H9 (cell line): ENCODE measurements at regions not wholly inside any gene's neighbourhood (a gene's known extent, or its start where the extent isn't known, plus 50 kb on each side); places are given as distances from the start of the nearest gene placed in this dataset.

ENCODE experiments used
- DNase-seq: peaks from one replicate; pipeline ENCODE4 v3.0.0-alpha.2; 2017
- H2AFZ ChIP-seq: one replicate; pipeline ENCODE4 v1.6.1; 2013; ENCODE audit warnings: mild to moderate bottlenecking, low read length, control low read depth, moderate library complexity
- H2AK5ac ChIP-seq: 2 replicates; pipeline ENCODE4 v1.6.1; 2013; ENCODE audit warnings: low read length, control low read depth, mixed read lengths; ENCODE audit not compliant: insufficient read length
- H2BK120ac ChIP-seq: one replicate; pipeline ENCODE4 v1.6.1; 2013; ENCODE audit warnings: low read depth, mild to moderate bottlenecking, low read length, control low read depth, inconsistent platforms; ENCODE audit not compliant: poor library complexity, severe bottlenecking
- H2BK12ac ChIP-seq: 2 replicates; pipeline ENCODE4 v1.6.1; 2013; ENCODE audit warnings: low read length, control low read depth, mixed read lengths, low read depth; ENCODE audit not compliant: insufficient read length
- H2BK15ac ChIP-seq: 2 replicates; pipeline ENCODE4 v1.6.1; 2013; ENCODE audit warnings: low read depth, low read length, control low read depth
- H2BK20ac ChIP-seq: one replicate; pipeline ENCODE4 v1.6.1; 2013; ENCODE audit warnings: low read depth, mild to moderate bottlenecking, low read length, control low read depth, inconsistent platforms; ENCODE audit not compliant: poor library complexity, severe bottlenecking
- H2BK5ac ChIP-seq: 2 replicates; pipeline ENCODE4 v1.6.1; 2013; ENCODE audit warnings: low read length, control low read depth, mixed read lengths; ENCODE audit not compliant: insufficient read length
- H3K14ac ChIP-seq: 2 replicates; pipeline ENCODE4 v1.6.1; 2013; ENCODE audit warnings: low read length, control low read depth; ENCODE audit not compliant: insufficient read depth
- H3K18ac ChIP-seq: 2 replicates; pipeline ENCODE4 v1.6.1; 2013; ENCODE audit warnings: low read depth, mild to moderate bottlenecking, mixed read lengths, low read length, control low read depth; ENCODE audit not compliant: insufficient read length
- H3K23ac ChIP-seq: 2 replicates; pipeline ENCODE4 v1.6.1; 2013; ENCODE audit warnings: low read length, control low read depth, mixed read lengths, low read depth; ENCODE audit not compliant: insufficient read length
- H3K23me2 ChIP-seq: 2 replicates; pipeline ENCODE4 v1.6.1; 2013; ENCODE audit warnings: low read depth, mild to moderate bottlenecking, mixed read lengths, low read length, control low read depth; ENCODE audit not compliant: insufficient read length, poor library complexity, severe bottlenecking
- H3K27ac ChIP-seq: 2 replicates; pipeline ENCODE4 v1.5.1; 2013; ENCODE audit warnings: low read length, control low read depth, mixed read lengths, low read depth; ENCODE audit not compliant: insufficient read length
- H3K27me3 ChIP-seq: 2 replicates; pipeline ENCODE4 v1.6.1; 2013; ENCODE audit warnings: low read length, control low read depth, inconsistent platforms; ENCODE audit not compliant: insufficient read depth
- H3K4ac ChIP-seq: 2 replicates; pipeline ENCODE4 v1.6.1; 2013; ENCODE audit warnings: low read depth, mild to moderate bottlenecking, control low read depth, inconsistent platforms, low read length, moderate library complexity
- H3K4me1 ChIP-seq: 2 replicates; pipeline ENCODE4 v1.6.1; 2013; ENCODE audit warnings: low read length, control low read depth, inconsistent platforms; ENCODE audit not compliant: insufficient read depth
- H3K4me2 ChIP-seq: 2 replicates; pipeline ENCODE4 v1.6.1; 2013; ENCODE audit warnings: low read length, control low read depth, mixed read lengths; ENCODE audit not compliant: insufficient read length, insufficient read depth
- H3K56ac ChIP-seq: 2 replicates; pipeline ENCODE4 v1.6.1; 2013; ENCODE audit warnings: low read depth, mild to moderate bottlenecking, mixed read lengths, low read length, control low read depth; ENCODE audit not compliant: insufficient read length
- H3K79me1 ChIP-seq: 2 replicates; pipeline ENCODE4 v1.6.1; 2013; ENCODE audit warnings: low read depth, mild to moderate bottlenecking, moderate library complexity, low read length, control low read depth, inconsistent platforms; ENCODE audit not compliant: insufficient read depth, poor library complexity, severe bottlenecking
- H3K79me2 ChIP-seq: 2 replicates; pipeline ENCODE4 v1.6.1; 2013; ENCODE audit warnings: low read length, control low read depth, inconsistent platforms; ENCODE audit not compliant: insufficient read depth
- H3K9ac ChIP-seq: 2 replicates; pipeline ENCODE4 v1.6.1; 2013; ENCODE audit warnings: low read length, control low read depth, mixed read lengths; ENCODE audit not compliant: insufficient read length; ENCODE audit errors: extremely low read depth
- H3K9me3 ChIP-seq: one replicate; pipeline ENCODE4 v1.6.1; 2013; ENCODE audit warnings: low read depth, low read length, inconsistent platforms; ENCODE audit not compliant: control insufficient read depth
- H3T11ph ChIP-seq: one replicate; pipeline ENCODE4 v1.6.1; 2013; ENCODE audit warnings: mild to moderate bottlenecking, low read length, control low read depth, inconsistent platforms
- H4K20me1 ChIP-seq: one replicate; pipeline ENCODE4 v1.6.1; 2013; ENCODE audit not compliant: control insufficient read depth, insufficient read length, insufficient read depth
- H4K5ac ChIP-seq: 2 replicates; pipeline ENCODE4 v1.6.1; 2013; ENCODE audit warnings: low read depth, mild to moderate bottlenecking, mixed read lengths, low read length, control low read depth; ENCODE audit not compliant: insufficient read length
- H4K8ac ChIP-seq: replicated peaks from 2 replicates; pipeline ENCODE4 v1.6.1; 2013; ENCODE audit warnings: low read length, control low read depth, mixed read lengths, low read depth; ENCODE audit not compliant: insufficient read length
- H4K91ac ChIP-seq: 2 replicates; pipeline ENCODE4 v1.6.1; 2013; ENCODE audit warnings: low read depth, mild to moderate bottlenecking, moderate library complexity, mixed read lengths, low read length, control low read depth; ENCODE audit not compliant: insufficient read length
- H3K27ac Mint-ChIP-seq, 3 experiments: 2 replicates in 2 of 3; 3 replicates in 1 of 3; pipeline ENCODE4 v1.8.0; 2020 to 2021; ENCODE audit warnings: mixed read lengths in 3 of 3, mild to moderate bottlenecking in 1 of 3, moderate library complexity in 1 of 3
- H3K27me3 Mint-ChIP-seq: 2 replicates; pipeline ENCODE4 v1.8.0; 2021; ENCODE audit warnings: low read depth, mild to moderate bottlenecking, moderate library complexity, mixed read lengths
- H3K36me3 Mint-ChIP-seq, 3 experiments: 2 replicates in 2 of 3; 3 replicates in 1 of 3; pipeline ENCODE4 v1.8.0; 2020 to 2021; ENCODE audit warnings: low read depth in 3 of 3, mixed read lengths in 3 of 3; ENCODE audit not compliant: insufficient read depth in 1 of 3
- H3K4me1 Mint-ChIP-seq, 2 experiments: 2 replicates each; pipeline ENCODE4 v1.8.0; 2020; ENCODE audit warnings: mixed read lengths in 2 of 2
- H3K4me3 Mint-ChIP-seq, 2 experiments: 2 replicates in 1 of 2; 3 replicates in 1 of 2; pipeline ENCODE4 v1.8.0; 2020 to 2021; ENCODE audit warnings: mild to moderate bottlenecking in 2 of 2, mixed read lengths in 2 of 2, moderate library complexity in 1 of 2
- H3K9me3 Mint-ChIP-seq, 2 experiments: 2 replicates in 1 of 2; 3 replicates in 1 of 2; pipeline ENCODE4 v1.8.0; 2020; ENCODE audit warnings: mild to moderate bottlenecking in 2 of 2, mixed read lengths in 2 of 2, moderate library complexity in 1 of 2
- WGBS: extraction: QIAGEN DNeasy Blood & Tissue Kit; methylation state at CpG from one replicate; pipeline ENCODE4 v1.1.7; 2013; ENCODE audit warnings: missing lambda C conversion rate, low lambda C conversion rate, mixed read lengths; ENCODE audit not compliant: insufficient read length; ENCODE audit errors: extremely low coverage; 5-methylcytosine and 5-hydroxymethylcytosine counted together
- TF ChIP-seq, protein P1 (sequence below): fragments of 200-600 bp; sonication (generic); conservative IDR thresholded peaks from 3 replicates; pipeline ENCODE4 v1.8.0; 2021; ENCODE audit warnings: antibody characterized with exemption, mild to moderate bottlenecking

DNA sequence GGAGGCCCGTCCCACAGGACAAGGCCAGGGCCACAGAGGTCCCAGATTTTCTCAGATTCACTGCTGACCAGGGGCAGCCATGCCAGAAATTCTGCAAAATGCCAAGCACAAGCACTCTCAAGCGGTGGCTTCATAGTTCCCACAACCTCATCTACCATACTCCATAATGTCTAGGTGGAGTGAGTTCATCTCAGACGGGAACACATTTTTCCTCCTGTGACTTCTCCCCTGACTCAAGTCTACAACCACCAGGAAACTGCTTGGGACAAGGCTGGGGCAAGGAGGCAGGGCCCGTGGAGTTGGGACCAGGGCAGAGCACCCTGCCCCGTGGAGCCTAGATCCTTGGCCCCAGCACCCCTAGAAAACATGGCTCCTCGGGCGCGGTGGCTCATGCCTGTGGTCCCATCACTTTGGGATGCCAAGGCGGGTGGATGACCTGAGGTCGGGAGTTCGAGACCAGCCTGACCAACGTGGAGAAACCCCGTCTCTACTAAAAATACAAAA, 150.7 kb upstream of the HAAO start:
- Histone ChIP-seq H2BK12ac (no peak overlapping the region), H2BK5ac (no peak overlapping the region), H3T11ph (no peak overlapping the region), H3K79me2 (no peaks in the 10 kb centered on the region), H2AFZ (no peak overlapping the region), H4K5ac (no peak overlapping the region), H3K9me3 (no peaks in the 10 kb centered on the region), H3K18ac (no peak overlapping the region), H3K23ac (no peak overlapping the region), H3K9ac (no peak overlapping the region), H2AK5ac (no peak overlapping the region), H3K79me1 (no peaks in the 10 kb centered on the region), H4K91ac (no peak overlapping the region), H4K20me1 (no peaks in the 10 kb centered on the region), H3K4ac (no peak overlapping the region), H3K4me2 (no peak overlapping the region), H3K27ac (no peak overlapping the region), H2BK15ac (no peak overlapping the region), H2BK120ac (no peak overlapping the region), H4K8ac (no peak overlapping the region), H3K4me1 (no peaks in the 10 kb centered on the region), H3K56ac (no peak overlapping the region), H3K14ac (no peak overlapping the region), H3K23me2 (no peaks in the 10 kb centered on the region), H3K27me3 (no peaks in the 10 kb centered on the region), H2BK20ac (no peak overlapping the region)
- TF ChIP-seq, protein P1, sequence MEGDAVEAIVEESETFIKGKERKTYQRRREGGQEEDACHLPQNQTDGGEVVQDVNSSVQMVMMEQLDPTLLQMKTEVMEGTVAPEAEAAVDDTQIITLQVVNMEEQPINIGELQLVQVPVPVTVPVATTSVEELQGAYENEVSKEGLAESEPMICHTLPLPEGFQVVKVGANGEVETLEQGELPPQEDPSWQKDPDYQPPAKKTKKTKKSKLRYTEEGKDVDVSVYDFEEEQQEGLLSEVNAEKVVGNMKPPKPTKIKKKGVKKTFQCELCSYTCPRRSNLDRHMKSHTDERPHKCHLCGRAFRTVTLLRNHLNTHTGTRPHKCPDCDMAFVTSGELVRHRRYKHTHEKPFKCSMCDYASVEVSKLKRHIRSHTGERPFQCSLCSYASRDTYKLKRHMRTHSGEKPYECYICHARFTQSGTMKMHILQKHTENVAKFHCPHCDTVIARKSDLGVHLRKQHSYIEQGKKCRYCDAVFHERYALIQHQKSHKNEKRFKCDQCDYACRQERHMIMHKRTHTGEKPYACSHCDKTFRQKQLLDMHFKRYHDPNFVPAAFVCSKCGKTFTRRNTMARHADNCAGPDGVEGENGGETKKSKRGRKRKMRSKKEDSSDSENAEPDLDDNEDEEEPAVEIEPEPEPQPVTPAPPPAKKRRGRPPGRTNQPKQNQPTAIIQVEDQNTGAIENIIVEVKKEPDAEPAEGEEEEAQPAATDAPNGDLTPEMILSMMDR: no peak
- no peaks in the 10 kb centered on the region for H3K9me3 Mint-ChIP-seq
- WGBS: no CpG with 5 or more reads among the region's 13 CpGs
- H3K36me3 Mint-ChIP-seq: no peaks in the 10 kb centered on the region; a peak in 1 of 7 replicates
- H3K4me1 Mint-ChIP-seq: peaks cover 10% of the 10 kb centered on the region in 2 experiments
- H3K27me3 Mint-ChIP-seq: peaks cover 9% of the 10 kb centered on the region
- no peak overlapping the region for H3K4me3 Mint-ChIP-seq
- DNase-seq: no peak
- H3K27ac Mint-ChIP-seq: no peak overlapping the region; a peak in 1 of 7 replicates
